ENCODE measurements at regions not wholly inside any gene's neighbourhood (a gene's known extent, or its start where the extent isn't known, plus 50 kb on each side); places are given as distances from the start of the nearest gene placed in this dataset.

DNA sequence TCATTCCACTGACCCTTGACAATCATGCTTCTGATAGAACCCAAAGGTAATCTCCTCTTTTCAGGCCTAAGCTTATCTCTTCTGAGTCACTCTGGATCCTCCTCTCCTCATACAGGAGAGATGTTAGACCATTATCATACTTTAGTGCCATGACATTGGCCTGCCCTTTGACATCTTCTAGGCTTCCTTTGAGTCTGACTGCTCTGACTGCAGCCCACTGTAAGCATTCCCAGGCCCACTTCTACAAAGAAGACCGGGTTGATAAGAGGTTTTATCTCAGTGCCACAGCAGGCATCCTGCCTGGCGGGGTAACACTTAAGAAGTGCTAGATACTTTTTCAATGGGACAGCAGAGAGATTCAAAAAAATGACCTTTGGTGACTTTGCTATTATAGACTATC lies 438.0 kb downstream of the KCNA4 start:
- TF ChIP-seq, protein P1, sequence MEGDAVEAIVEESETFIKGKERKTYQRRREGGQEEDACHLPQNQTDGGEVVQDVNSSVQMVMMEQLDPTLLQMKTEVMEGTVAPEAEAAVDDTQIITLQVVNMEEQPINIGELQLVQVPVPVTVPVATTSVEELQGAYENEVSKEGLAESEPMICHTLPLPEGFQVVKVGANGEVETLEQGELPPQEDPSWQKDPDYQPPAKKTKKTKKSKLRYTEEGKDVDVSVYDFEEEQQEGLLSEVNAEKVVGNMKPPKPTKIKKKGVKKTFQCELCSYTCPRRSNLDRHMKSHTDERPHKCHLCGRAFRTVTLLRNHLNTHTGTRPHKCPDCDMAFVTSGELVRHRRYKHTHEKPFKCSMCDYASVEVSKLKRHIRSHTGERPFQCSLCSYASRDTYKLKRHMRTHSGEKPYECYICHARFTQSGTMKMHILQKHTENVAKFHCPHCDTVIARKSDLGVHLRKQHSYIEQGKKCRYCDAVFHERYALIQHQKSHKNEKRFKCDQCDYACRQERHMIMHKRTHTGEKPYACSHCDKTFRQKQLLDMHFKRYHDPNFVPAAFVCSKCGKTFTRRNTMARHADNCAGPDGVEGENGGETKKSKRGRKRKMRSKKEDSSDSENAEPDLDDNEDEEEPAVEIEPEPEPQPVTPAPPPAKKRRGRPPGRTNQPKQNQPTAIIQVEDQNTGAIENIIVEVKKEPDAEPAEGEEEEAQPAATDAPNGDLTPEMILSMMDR (IDR thresholded peaks at IDR 0.05) = no peak
- TF ChIP-seq EZH2 (IDR thresholded peaks at IDR 0.05; ENCODE audit: borderline replicate concordance, insufficient read depth, low read depth, low read length, poor library complexity, severe bottlenecking) = no peak

All from B cell (primary cell).